ENCODE measurements at regions not wholly inside any gene's neighbourhood (a gene's known extent, or its start where the extent isn't known, plus 50 kb on each side); places are given as distances from the start of the nearest gene placed in this dataset.

GRCh38 chr4:14233126-14233525 is 605.6 kb upstream of the BOD1L1 start:
- no peak overlapping the region for H3K4me3 ChIP-seq (ENCODE audit: low read depth, low read length)
- TF ChIP-seq CTCF (IDR thresholded peaks at IDR 0.05; ENCODE audit: low read depth, low read length) = no peak
- no peaks in the 10 kb centered on the region for H3K4me1 ChIP-seq
- no peaks in the 10 kb centered on the region for H3K9me3 ChIP-seq
- no peaks in the 10 kb centered on the region for H3K36me3 ChIP-seq
- H3K27me3 ChIP-seq = no peaks in the 10 kb centered on the region
- no peak for DNase-seq

GRCh38 chr4:14234307-14234706 is 606.8 kb upstream of the BOD1L1 start:
- Histone ChIP-seq H3K4me3 (ENCODE audit: low read depth, low read length) (no peak overlapping the region), H3K4me1 (no peaks in the 10 kb centered on the region), H3K27me3 (no peaks in the 10 kb centered on the region), H3K36me3 (no peaks in the 10 kb centered on the region), H3K9me3 (no peaks in the 10 kb centered on the region)
- no peak for DNase-seq
- TF ChIP-seq CTCF (IDR thresholded peaks at IDR 0.05; ENCODE audit: low read depth, low read length) = no peak

GRCh38 chr4:14236359-14236758 is 608.8 kb upstream of the BOD1L1 start:
- TF ChIP-seq CTCF (IDR thresholded peaks at IDR 0.05; ENCODE audit: low read depth, low read length) = no peak
- no peaks in the 10 kb centered on the region for H3K9me3 ChIP-seq
- no peak for DNase-seq
- H3K4me1 ChIP-seq = no peaks in the 10 kb centered on the region
- H3K4me3 ChIP-seq (ENCODE audit: low read depth, low read length) = no peak overlapping the region
- H3K27me3 ChIP-seq = no peaks in the 10 kb centered on the region
- H3K36me3 ChIP-seq = no peaks in the 10 kb centered on the region

- H3K27me3 ChIP-seq = no peaks in the 10 kb centered on the region
- no peak for DNase-seq
- no peak overlapping the region for H3K4me3 ChIP-seq (ENCODE audit: low read depth, low read length)
- H3K36me3 ChIP-seq = no peaks in the 10 kb centered on the region
- H3K4me1 ChIP-seq = no peaks in the 10 kb centered on the region
- H3K9me3 ChIP-seq = no peaks in the 10 kb centered on the region
- no peak for TF ChIP-seq CTCF (IDR thresholded peaks at IDR 0.05; ENCODE audit: low read depth, low read length)
Measured at GRCh38 chr4:14237911-14238310, 610.4 kb upstream of the BOD1L1 start.

GRCh38 chr4:14241574-14241973 is 614.0 kb upstream of the BOD1L1 start:
- no peak for TF ChIP-seq CTCF (IDR thresholded peaks at IDR 0.05; ENCODE audit: low read depth, low read length)
- Histone ChIP-seq H3K27me3 (no peaks in the 10 kb centered on the region), H3K4me1 (no peaks in the 10 kb centered on the region), H3K4me3 (ENCODE audit: low read depth, low read length) (no peak overlapping the region), H3K9me3 (no peaks in the 10 kb centered on the region), H3K36me3 (no peaks in the 10 kb centered on the region)
- DNase-seq = no peak

GRCh38 chr4:14247767-14248166 is 620.2 kb upstream of the BOD1L1 start:
- no peaks in the 10 kb centered on the region for H3K4me1 ChIP-seq
- no peaks in the 10 kb centered on the region for H3K36me3 ChIP-seq
- DNase-seq = no peak

More at GRCh38 chr4:14247767-14248166, 620.2 kb upstream of the BOD1L1 start:
- Histone ChIP-seq H3K9me3 (no peaks in the 10 kb centered on the region), H3K4me3 (ENCODE audit: low read depth, low read length) (no peak overlapping the region), H3K27me3 (no peaks in the 10 kb centered on the region)
- no peak for TF ChIP-seq CTCF (IDR thresholded peaks at IDR 0.05; ENCODE audit: low read depth, low read length)

Measured in BE2C (cell line).